Testis (tissue), 2 donors: ENCODE measurements at regions not wholly inside any gene's neighbourhood (a gene's known extent, or its start where the extent isn't known, plus 50 kb on each side); places are given as distances from the start of the nearest gene placed in this dataset.

Experiments
- CTCF ChIP-seq, 3 experiments: fragments of 450-650 bp in 2 of 3; fragments of 200-600 bp in 1 of 3; sonication (generic) in 1 of 3; IDR thresholded peaks; one replicate each; pipeline ENCODE4 v1.5.1; 2016 to 2019; ENCODE audit warnings: antibody characterized with exemption in 3 of 3, mild to moderate bottlenecking in 2 of 3, moderate library complexity in 1 of 3
- POLR2A ChIP-seq: fragments of 450-650 bp; IDR thresholded peaks from one replicate; pipeline ENCODE4 v1.6.1; 2017; ENCODE audit warnings: antibody characterized with exemption, mild to moderate bottlenecking, moderate library complexity

- TF ChIP-seq POLR2A (no peak), CTCF (IDR thresholded peaks at IDR 0.05) (no peak)
Observed at GRCh38 chr9:91127653-91128052, 234.1 kb downstream of the AUH start.
